Fibroblast of skin of scalp (primary cell): ENCODE measurements at regions not wholly inside any gene's neighbourhood (a gene's known extent, or its start where the extent isn't known, plus 50 kb on each side); places are given as distances from the start of the nearest gene placed in this dataset.
"Not testable (repeated sequence)": the region's sequence is repeated elsewhere in the genome, so short reads cannot be mapped to it uniquely, and the experiment has no call there.

ENCODE experiments used
- DNase-seq: peaks from one replicate; pipeline ENCODE4 v3.0.0-alpha.2; 2013

DNA sequence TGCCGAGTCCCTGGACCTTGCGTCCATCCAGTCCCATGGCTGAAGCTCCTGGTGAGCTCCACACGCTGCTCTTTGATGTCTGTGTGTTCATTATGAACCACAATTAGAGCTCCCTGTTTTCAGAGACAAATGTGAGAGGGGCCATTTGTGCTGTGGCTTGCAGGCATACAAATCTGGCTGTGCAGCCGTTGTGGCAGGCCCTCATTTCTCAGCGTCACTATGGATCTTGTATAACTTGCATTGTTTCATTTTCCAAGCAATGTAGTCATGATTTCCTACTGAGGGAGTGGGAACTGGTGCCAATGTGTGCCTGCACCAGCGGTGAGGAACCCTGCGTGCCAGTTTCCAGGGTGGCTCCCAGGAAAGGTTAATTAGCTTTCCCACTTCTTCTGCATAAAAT lies 542.6 kb downstream of the TMEM114 start:
- no peak for DNase-seq

DNA sequence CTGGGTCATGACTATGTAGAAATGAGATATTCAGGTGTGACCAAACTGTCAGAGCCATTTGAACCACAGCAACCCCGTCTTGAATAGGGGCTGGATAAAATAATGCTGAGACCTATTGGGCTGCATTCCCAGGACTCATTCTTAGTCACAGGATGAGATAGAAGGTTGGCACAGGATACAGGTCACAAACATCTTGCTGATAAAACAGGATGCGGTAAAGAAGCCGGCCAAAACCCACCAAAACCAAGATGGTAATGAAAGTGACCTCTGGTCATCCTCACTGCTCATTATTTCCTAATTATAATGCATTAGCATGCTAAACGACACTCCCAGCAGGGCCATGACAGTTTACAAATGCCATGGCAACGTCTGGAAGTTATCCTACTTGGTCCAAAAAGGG lies 545.5 kb downstream of the TMEM114 start:
- no peak for DNase-seq

DNA sequence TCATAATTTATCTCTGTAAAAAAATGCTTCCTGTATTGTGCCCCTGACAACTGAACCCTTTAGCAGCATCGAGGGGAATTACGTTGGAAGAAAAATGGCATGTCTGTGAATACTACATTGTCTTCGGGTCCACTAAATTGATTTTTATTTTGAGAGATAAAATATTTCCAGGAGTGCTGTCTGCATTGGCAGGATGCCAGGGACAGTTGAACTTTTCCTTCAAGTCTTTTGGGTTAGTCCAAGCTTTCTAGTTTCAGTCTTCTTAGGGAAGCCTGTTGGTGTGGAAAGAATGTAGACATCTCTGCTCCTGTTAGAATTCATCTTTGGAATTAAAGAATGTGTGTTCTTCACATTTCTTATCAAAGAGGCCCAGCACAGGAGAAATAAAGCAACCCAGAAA lies 557.9 kb downstream of the TMEM114 start:
- DNase-seq = no peak

DNA sequence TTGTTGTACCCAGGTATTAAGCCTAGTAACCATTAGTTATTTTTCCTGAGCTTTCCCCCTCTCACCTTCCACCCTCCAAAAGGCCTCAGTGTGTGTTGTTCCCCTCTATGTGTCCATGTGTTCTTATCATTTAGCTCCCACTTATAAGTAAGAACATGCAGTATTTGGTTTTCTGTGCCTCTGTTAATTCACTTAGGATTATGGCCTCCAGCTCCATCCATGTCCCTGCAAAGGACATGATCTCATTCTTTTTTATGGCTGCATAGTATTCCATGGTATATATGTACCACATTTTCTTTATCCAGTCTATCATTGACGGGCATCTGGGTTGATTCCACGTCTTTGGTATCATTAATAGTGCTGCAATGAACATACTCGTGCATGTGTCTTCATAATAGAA lies 560.3 kb downstream of the TMEM114 start:
- not testable (repeated sequence) for DNase-seq

DNA sequence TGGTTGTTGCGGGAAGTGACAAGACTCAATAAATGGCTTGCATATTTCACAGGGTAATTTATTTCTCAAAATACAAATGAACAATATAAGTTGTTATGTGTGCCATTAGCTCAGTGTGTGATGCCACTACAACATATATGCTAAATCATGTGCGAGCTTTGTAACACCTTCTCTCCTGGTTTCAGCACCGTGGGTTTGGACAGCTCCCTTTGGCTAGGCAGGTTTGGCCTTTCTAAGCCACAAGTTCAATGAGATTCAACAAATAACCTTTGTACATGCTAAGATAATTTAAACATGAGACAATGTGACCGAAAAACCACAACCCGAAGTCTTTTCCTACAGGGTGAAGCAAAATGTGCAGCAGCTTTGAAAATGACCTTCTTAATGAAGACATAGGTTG lies 563.9 kb downstream of the TMEM114 start:
- DNase-seq = no peak

DNA sequence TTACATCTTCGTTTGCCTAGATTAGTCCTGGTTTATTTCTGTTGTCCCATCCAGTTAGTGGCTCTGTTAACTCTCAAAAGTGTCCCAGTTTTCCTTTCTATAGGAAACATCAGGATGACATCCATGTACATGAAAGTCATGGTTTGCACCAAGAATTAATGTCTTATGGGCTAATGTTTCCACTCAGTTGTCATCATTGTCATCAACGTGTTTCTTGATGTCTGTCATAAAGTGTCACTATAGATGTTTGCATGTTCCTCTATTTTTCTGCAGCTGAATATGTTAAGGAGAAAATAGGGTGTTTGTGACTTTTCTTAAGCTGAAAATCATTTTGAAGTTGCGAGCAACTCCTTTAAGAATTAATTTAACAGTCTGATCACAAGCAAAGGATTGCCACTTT lies 567.0 kb downstream of the TMEM114 start:
- DNase-seq = no peak

DNA sequence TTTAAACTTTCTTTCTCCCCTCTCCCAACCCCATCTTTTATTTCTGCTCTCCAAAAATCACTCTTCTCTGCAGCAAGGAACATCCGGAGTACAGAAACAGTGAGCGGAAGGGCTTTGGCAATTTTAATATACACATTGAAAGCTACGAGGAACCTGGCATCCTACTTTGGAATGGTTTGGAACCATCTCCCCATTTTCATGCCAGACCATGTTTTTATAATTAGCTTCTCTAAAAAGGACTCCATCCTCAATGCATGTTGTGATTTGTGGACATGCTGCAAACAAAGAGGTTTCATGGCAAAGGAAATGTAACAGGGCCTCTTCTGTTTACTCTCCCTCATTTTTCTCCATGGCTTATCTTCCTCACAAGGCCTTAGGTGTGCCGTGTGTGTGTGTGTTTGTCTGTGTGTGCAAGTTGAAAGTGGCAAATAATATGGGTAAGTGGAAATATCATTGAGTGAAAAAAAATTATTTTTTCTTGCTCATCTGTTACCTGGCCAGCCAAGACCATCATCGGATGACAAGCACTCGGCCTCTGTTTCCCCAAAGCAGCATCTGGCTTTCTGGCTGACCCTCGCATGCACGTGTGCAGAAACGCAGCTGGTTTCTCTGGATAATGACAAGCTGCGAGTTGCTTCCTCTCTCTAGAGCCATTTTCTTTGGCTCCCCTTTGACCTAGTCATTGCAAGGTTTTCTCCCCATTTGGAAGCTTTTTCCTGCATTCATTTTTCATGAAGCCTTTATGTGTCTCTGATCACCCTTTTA lies 585.0 kb downstream of the TMEM114 start:
- no peak for DNase-seq

DNA sequence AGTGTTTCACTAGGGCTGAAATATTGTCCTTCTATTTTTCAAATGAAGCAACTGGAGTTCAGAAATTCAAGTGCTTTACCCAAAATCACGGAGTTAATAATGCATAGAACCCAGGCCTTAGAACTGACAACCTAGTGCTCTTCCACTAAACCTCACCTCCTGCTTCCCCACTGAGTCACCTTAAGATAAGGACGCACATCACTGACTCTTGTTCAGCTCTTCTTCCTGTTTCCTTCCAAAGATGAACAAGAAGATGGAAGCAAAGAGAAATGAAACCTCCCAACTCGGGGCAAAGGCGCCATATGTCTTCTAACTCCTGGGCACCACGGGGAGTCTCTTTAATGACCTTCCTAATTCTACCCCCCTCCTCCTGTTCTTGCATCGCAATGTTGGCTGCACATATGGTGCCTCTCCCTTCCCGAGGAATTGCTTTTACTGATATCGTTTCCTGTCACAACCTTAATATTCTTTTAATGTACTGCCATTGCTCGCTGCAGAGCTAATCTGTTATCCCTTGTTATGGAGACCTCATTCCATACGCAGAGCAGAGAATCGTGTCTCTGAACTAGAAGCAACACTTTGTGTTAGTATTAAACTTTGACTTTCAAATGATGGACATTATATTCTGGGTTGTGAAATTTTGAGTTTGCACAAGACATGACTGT lies 591.4 kb downstream of the TMEM114 start:
- DNase-seq = no peak

DNA sequence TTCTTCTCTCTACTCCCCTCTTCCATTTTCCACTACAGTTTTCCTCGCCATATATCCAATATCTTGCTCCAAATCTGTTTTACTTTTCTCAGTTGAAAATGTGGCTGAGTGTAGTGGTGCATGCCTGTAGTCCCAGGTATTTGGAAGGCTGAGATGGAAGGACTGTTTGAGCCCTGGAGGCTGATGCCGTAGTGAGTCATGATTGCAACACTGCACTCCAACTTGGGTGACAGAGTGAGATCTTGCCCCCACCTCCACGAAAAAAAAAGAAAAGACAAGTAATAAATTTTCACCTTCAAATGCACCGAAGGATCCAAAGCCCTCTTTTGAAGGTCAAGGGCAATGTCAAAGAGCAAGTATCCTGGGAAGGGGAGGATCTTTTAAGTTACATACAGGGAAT lies 592.3 kb downstream of the TMEM114 start:
- no peak for DNase-seq

DNA sequence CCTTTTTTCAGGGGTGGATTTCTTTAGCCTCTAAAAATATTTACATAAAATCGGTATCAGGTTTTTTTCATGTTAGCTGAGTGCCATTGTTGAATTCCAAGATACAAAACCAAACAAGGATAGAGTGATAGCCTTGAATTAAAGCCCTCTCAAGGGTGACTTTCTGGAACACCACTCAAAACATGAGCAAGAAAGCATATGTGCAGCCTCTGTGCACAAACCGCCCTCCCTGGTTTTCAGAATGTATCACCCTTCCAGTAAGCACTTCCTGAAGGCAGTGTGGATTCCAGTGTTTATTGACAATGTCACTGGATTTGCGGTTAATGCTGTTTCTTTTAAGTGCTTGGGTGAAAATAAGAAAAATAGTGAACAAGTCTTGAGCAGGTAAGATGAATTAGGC lies 597.7 kb downstream of the TMEM114 start:
- DNase-seq = no peak

DNA sequence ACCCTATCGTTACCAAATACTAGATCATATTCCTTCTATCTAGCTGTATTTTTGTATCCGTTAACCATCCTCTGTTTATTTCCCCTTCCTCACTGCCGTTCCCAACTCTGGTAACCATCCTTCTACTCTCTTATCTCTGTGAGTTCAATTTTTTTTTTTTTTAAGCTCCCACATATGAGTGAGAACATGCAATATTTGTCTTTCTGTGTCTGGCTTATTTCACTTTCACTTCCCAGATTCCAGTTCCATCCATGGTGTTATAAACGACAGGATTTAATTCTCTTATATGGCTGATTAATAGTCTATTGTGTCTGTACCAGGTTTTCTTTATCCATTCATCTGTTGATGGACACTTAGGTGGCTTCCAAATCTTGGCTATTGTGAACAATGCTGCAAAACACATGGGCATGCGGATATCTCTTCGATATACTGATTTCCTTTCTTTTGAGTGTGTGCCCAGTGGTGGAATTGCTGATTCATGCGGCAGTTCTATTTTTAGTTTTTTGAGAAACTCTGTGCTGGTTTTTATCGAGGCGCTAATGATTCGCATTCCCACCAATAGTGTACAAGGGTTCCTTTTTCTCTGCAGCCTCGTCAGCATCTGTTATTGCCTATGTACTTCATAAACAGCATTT lies 599.6 kb downstream of the TMEM114 start:
- peak; percentile 8 for DNase-seq

DNA sequence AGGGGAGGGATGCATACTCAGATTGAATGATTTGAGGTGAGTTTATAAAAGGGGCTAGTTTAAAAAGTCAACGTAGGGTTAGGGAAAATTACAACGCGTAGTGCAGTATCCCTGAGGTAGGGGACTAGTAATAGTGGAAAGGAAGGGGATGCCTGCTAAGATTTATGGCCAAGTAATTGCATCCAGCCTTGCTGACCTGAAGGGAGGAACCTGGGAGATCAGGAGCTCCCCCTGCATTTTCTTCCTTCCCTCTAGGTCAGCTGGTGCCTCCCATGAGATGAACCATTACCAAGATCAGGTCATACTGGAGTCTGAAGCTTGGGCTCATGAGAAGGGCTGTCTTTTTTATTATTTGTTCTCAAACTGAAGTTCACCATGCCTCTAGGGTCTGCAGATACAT lies 606.6 kb downstream of the TMEM114 start:
- DNase-seq = no peak

DNA sequence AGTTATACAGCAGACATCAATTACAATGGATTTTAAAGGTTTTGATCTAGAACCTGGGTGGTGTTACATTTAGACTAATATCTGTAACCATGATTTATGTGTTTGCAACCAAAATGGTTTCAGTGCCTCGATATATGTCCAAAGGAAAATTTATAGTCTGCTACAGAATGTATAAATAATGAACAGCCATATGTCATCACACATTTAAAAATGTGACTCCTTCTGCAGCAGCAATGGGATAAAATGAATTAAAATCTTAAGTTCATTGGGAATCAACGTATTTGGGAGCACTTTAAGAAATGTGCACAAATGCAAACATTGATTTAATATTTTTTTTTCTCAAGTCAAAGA lies 610.2 kb downstream of the TMEM114 start:
- DNase-seq = no peak

DNA sequence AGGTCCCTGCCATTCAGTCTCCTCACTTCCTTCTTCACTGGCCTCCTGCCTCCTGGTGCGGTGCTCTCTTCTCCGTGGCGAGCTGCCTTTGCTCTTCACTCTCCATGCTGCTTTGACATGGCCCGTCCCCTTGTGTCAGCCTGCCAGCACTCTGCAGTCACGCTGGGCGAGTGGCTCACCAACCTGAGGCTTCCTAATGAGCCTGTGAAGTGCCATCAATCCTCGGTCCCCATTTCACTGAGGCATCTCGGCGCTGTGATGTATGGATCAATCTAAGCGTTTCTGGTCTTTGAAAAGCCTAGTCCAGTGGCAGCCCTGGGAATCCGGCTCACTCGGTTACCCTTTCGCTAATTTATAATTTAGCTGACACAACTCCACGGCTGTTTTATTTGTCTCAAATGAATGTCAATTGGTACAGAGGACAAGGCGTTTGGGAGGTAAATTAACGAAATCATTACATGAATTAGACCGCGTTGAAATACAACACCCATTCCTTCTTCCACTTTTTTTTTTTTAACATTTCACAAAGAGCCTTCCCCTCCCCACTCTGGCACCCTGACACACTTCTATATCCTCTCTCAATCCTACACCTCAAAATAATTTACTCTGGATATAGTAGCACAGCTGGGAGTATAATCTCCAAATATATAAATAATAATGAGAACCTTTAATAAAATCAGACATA lies 610.7 kb downstream of the TMEM114 start:
- DNase-seq = no peak

DNA sequence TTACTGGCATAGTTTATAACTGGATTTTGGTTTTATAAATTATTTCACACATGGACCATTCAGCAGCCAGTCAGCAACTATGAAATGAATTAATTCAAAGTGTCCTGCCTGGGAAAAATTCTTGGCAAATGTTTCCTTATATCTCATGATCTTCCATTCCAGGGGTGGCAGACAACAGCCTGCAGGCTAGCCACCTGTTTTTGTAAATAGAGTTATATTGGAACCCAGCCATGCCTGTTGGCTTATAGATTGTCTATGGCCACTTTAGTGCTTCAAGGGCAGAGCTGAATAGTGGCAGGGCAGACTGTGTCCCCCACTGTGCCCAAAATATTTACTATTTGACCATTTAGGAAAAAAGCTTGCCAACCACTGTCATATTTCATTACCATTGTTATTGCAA lies 613.7 kb downstream of the TMEM114 start:
- no peak for DNase-seq

DNA sequence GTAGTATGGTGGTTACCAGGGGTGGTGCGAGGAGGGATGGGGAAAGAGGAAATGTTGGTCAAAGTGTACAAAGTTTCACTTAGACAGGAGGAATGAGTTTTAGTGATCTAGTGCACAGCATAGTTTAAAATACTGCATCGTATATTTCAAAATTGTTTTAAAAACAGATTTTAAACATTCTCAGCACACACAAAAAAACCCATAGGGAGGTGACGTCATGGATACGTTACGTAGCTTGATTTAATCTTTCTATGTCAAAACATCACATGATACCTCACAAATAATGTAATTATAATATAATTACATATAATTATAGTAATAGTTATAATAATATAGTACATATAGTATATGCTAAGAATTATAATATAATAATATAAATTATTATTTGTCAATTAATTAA lies 614.2 kb downstream of the TMEM114 start:
- DNase-seq = no peak

DNA sequence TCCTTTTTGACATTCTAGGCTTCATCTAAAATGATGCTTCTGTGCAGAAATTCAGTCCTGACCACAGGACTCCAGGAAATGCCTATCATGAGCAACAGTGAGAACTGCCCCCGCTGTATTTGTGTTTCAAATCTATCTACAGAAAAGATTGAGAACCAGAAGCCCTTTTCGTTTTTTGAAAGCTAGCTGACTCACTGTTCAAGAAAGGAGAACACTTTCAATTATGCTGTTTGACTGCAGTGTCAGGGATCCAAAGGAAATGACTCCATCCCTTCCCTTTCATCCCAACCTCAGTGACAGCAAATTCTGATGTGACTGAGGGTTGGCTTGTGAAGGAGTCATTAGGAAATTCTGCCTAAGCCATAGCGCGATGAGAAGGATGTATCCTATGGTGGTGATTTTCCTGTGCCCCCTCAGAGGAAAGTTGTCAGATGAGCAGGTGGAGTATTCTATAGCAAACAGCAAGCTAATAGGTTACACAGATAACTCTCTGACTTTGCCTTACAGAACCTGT lies 622.3 kb downstream of the TMEM114 start:
- peak; percentile 4 for DNase-seq

DNA sequence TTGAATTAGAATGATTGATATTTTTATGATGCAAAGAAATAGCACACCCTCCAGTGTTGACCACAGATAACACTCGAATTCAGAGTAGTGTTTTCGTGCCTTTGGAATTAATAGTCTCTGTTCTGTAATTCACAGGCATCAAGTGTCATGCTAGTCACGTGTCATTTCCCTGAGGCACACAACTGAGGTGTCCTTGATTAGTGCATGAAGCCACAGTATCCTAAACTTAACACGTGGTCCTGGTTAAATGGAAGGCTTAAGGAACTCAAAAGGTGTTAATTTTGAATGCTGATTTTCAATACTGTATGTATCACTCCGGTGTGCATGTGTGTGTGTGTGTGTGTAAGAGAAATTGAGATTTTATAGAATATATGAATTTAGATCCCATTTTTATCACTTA lies 625.6 kb downstream of the TMEM114 start:
- no peak for DNase-seq

DNA sequence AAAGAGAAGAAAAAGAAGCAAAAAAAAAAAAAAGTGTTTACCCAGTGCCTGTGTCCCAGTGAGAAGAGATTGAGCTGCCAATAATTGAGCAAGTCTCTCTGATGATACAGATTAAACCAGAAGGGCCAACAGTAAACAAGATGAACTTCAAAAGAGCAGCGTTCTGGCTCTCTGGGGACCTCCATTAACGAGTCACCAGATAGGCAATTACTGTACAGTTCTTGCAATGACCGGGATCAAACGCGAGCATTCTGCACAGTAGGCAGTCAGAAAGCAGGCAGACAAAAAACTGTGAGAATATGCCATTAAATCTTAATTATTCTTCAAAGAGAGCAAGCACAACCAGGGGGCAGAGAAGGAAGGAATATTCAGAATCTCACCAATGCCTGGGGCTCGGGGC lies 626.1 kb downstream of the TMEM114 start:
- no peak for DNase-seq

DNA sequence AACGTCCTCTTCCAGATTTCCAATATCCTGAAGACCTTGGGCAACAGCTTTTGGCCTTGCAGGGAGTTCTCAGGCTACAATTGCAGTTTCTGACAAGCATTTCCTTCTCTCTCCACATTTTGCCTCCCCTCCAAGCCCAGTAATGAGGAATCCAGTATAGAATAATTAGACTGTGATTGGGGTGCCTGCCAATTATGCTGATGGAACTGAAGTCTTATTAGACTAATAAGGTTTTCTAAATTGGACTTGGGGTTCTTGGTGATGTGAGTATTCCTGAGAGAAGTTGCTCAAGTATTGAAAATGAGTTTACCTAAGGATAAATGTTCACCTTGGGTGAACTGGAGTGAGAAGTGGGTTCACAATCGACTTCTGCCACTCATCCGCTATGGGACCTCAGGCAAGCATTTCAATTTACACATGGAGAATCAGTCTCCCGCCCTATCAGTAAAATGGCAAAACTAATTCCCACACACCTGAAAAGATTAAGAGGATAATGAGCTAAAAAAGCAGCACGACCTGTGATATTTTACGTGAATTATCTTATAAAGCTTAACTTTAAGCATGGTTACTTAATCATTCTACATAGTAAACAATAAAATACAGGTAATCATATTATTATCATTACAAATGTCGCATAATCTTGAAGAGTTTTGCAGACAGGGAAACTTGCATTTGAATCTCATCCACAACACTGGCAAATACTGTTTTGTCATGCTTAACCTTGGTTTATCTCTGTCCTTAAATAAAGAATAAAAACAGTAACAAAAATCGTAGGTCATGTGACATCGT lies 628.0 kb downstream of the TMEM114 start:
- DNase-seq = no peak

DNA sequence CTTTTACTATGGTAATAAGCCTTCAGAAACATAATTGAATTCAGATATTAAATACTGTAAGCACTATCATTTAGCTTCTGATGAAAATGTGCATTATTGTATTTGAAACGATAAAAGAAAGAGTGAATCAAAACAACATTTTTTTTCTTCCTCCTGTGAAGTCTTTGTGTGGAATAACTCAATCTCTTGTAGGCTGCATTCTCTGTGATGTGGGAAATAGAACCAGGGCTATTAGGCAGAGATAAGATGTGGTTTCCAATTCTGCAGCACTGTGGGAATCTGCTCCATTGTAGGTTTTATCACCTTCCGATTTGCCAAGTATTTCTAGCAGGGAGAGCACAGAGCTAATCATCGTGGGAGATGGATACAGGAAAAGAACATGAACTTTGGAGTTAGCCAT lies 624.5 kb downstream of the RBFOX1 start:
- DNase-seq = no peak

DNA sequence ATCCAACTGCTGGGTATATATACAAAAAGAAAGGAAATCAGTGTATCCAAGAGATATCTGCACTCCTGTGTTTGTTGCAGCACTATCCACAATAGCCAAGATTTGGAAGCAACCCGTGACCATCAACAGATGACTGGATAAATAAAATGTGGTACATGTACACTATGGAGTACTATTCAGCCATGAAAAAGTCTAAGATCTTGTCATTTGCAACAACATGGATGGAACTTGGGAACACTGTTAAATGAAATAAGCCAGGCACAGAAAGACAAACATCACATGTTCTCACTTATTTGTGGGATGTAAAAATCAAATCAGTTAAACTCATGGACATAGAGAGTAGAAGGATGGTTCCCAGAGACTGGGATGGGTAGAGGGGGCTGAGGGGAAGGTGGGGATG lies 620.7 kb downstream of the RBFOX1 start:
- no peak for DNase-seq

DNA sequence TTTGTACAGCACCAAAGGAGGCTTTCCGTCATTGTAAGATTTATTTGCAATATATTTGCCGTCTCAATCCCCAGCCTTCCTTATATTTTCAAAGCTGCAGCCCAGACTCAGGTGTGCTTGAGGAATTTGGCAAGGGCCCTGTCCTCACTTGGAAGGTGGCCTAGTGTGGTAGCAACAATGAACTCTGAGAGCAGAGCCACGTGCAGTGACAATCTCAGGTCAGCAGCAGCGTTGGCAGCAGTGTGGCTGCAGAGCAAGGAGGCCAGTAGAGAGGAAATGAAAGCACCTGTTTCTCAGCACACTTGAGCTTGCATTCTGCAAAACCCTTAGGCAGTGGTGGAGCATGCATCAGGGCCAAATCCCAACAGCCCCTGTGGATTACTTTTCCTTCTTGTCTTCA lies 613.5 kb downstream of the RBFOX1 start:
- DNase-seq = no peak
